Lower leg skin (tissue), 3 donors: ENCODE measurements at regions not wholly inside any gene's neighbourhood (a gene's known extent, or its start where the extent isn't known, plus 50 kb on each side); places are given as distances from the start of the nearest gene placed in this dataset.

ENCODE experiments used
- POLR2A ChIP-seq, 2 donors: fragments of 450-650 bp; IDR thresholded peaks; one replicate each; pipeline ENCODE4 v1.6.1; 2016 to 2017; ENCODE audit warnings: antibody characterized with exemption in 2 of 2, mild to moderate bottlenecking in 1 of 2, moderate library complexity in 1 of 2
- TF ChIP-seq, protein P1 (sequence below), 3 donors: fragments of 450-650 bp; IDR thresholded peaks; one replicate each; pipeline ENCODE4 v1.5.1; 2016; ENCODE audit warnings: antibody characterized with exemption in 3 of 3, mild to moderate bottlenecking in 3 of 3, moderate library complexity in 2 of 3

DNA sequence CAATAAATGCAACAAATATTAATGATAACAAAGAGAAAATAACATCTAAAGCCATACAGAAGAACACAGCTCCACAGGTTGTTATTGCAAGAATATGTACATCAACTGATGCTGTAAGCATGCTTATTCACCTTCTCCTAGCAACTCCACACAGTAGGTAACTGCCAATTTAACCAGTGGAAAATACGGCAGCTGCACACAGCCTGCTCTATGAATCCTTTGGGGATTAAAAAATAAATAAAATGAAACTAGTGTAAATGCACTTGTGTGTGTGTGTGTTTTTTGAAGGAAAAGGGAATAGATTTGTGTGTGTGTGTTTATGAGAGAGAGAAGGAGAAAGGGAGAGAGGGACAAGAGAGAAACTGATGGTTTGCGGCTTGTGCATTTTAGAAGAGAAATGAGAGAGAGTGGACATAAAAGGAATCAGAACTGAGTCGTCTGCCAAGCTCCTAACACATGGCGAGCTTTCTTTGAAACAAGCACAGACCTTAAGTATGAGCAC lies 96.2 kb upstream of the PDE1A start:
- TF ChIP-seq POLR2A (IDR thresholded peaks at IDR 0.05): no peak
- TF ChIP-seq, protein P1, sequence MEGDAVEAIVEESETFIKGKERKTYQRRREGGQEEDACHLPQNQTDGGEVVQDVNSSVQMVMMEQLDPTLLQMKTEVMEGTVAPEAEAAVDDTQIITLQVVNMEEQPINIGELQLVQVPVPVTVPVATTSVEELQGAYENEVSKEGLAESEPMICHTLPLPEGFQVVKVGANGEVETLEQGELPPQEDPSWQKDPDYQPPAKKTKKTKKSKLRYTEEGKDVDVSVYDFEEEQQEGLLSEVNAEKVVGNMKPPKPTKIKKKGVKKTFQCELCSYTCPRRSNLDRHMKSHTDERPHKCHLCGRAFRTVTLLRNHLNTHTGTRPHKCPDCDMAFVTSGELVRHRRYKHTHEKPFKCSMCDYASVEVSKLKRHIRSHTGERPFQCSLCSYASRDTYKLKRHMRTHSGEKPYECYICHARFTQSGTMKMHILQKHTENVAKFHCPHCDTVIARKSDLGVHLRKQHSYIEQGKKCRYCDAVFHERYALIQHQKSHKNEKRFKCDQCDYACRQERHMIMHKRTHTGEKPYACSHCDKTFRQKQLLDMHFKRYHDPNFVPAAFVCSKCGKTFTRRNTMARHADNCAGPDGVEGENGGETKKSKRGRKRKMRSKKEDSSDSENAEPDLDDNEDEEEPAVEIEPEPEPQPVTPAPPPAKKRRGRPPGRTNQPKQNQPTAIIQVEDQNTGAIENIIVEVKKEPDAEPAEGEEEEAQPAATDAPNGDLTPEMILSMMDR (IDR thresholded peaks at IDR 0.05): no peak
